ENCODE measurements at regions not wholly inside any gene's neighbourhood (a gene's known extent, or its start where the extent isn't known, plus 50 kb on each side); places are given as distances from the start of the nearest gene placed in this dataset.

GRCh38 chr5:51748647-51749046, 365.4 kb downstream of the ISL1 start:
- FAIRE-seq (no peak), DNase-seq (ENCODE audit: low spot score) (no peak)
